ENCODE measurements at regions not wholly inside any gene's neighbourhood (a gene's known extent, or its start where the extent isn't known, plus 50 kb on each side); places are given as distances from the start of the nearest gene placed in this dataset.

- Mint-ChIP-seq H3K9me3 (peaks cover 13% of the 10 kb centered on the region), H3K4me3 (no peak overlapping the region), H3K4me1 (no peaks in the 10 kb centered on the region), H3K27me3 (no peaks in the 10 kb centered on the region), H3K36me3 (ENCODE audit: low read depth) (no peaks in the 10 kb centered on the region), H3K27ac (no peak overlapping the region)
- ChIA-PET CTCF (no interaction called here), POLR2A (no interaction called here)
- DNase-seq = no peak
Measured at GRCh38 chr15:97141360-97141759, 810.9 kb downstream of the NR2F2 start.

- H3K4me3 Mint-ChIP-seq = no peak overlapping the region
- no peaks in the 10 kb centered on the region for H3K27me3 Mint-ChIP-seq
- H3K27ac Mint-ChIP-seq = no peak overlapping the region
- ChIA-PET CTCF (no interaction called here), POLR2A (no interaction called here)
- H3K36me3 Mint-ChIP-seq (ENCODE audit: low read depth) = no peaks in the 10 kb centered on the region
- no peaks in the 10 kb centered on the region for H3K4me1 Mint-ChIP-seq
- H3K9me3 Mint-ChIP-seq = peaks cover 13% of the 10 kb centered on the region
- no peak for DNase-seq
Measured at GRCh38 chr15:97141871-97142270, 811.4 kb downstream of the NR2F2 start.

GRCh38 chr15:97143592-97144376 is 813.3 kb downstream of the NR2F2 start:
- peaks cover 16% of the 10 kb centered on the region for H3K9me3 Mint-ChIP-seq
- ChIA-PET CTCF (no interaction called here), POLR2A (no interaction called here)
- H3K27me3 Mint-ChIP-seq = no peaks in the 10 kb centered on the region
- no peak overlapping the region for H3K27ac Mint-ChIP-seq
- DNase-seq = no peak
- H3K36me3 Mint-ChIP-seq (ENCODE audit: low read depth) = no peaks in the 10 kb centered on the region
- no peak overlapping the region for H3K4me3 Mint-ChIP-seq
- no peaks in the 10 kb centered on the region for H3K4me1 Mint-ChIP-seq

- H3K27ac Mint-ChIP-seq = no peak overlapping the region
- CTCF ChIA-PET = no interaction called here
- no peak overlapping the region for H3K4me3 Mint-ChIP-seq
- H3K9me3 Mint-ChIP-seq = peaks cover 13% of the 10 kb centered on the region
- H3K27me3 Mint-ChIP-seq = no peaks in the 10 kb centered on the region
- no peaks in the 10 kb centered on the region for H3K36me3 Mint-ChIP-seq (ENCODE audit: low read depth)
- no peak for DNase-seq
- POLR2A ChIA-PET = no interaction called here
- no peaks in the 10 kb centered on the region for H3K4me1 Mint-ChIP-seq
Measured at GRCh38 chr15:97144377-97144711, 813.8 kb downstream of the NR2F2 start.

- Mint-ChIP-seq H3K9me3 (peaks cover 18% of the 10 kb centered on the region), H3K4me3 (no peak overlapping the region), H3K36me3 (ENCODE audit: low read depth) (no peaks in the 10 kb centered on the region), H3K4me1 (no peaks in the 10 kb centered on the region), H3K27ac (no peak overlapping the region), H3K27me3 (no peaks in the 10 kb centered on the region)
- CTCF ChIA-PET = no interaction called here
- no peak for DNase-seq
- POLR2A ChIA-PET = no interaction called here
Measured at GRCh38 chr15:97146929-97147870, 813.3 kb upstream of the ARRDC4 start.

- Mint-ChIP-seq H3K4me1 (no peaks in the 10 kb centered on the region), H3K4me3 (no peak overlapping the region), H3K36me3 (ENCODE audit: low read depth) (no peaks in the 10 kb centered on the region), H3K9me3 (peaks cover 5% of the 10 kb centered on the region), H3K27me3 (no peaks in the 10 kb centered on the region), H3K27ac (no peak overlapping the region)
- no peak for DNase-seq
- ChIA-PET CTCF (no interaction called here), POLR2A (no interaction called here)
Measured at GRCh38 chr15:97153356-97153965, 807.0 kb upstream of the ARRDC4 start.

GRCh38 chr15:97156739-97157265 is 803.7 kb upstream of the ARRDC4 start:
- H3K4me1 Mint-ChIP-seq = no peaks in the 10 kb centered on the region
- H3K36me3 Mint-ChIP-seq (ENCODE audit: low read depth) = no peaks in the 10 kb centered on the region
- CTCF ChIA-PET = no interaction called here
- H3K4me3 Mint-ChIP-seq = no peak overlapping the region
- peaks cover 5% of the 10 kb centered on the region for H3K9me3 Mint-ChIP-seq
- no peaks in the 10 kb centered on the region for H3K27me3 Mint-ChIP-seq
- no peak overlapping the region for H3K27ac Mint-ChIP-seq
- POLR2A ChIA-PET = no interaction called here
- no peak for DNase-seq

GRCh38 chr15:97162805-97163495 is 797.6 kb upstream of the ARRDC4 start:
- H3K27ac Mint-ChIP-seq = no peak overlapping the region
- no peaks in the 10 kb centered on the region for H3K27me3 Mint-ChIP-seq
- H3K9me3 Mint-ChIP-seq = peaks cover 7% of the 10 kb centered on the region
- H3K4me3 Mint-ChIP-seq = no peak overlapping the region
- no peaks in the 10 kb centered on the region for H3K36me3 Mint-ChIP-seq (ENCODE audit: low read depth)
- no peak for DNase-seq
- POLR2A ChIA-PET = no interaction called here
- H3K4me1 Mint-ChIP-seq = no peaks in the 10 kb centered on the region
- CTCF ChIA-PET = no interaction called here

- Mint-ChIP-seq H3K9me3 (peaks cover 7% of the 10 kb centered on the region), H3K27me3 (no peaks in the 10 kb centered on the region), H3K27ac (no peak overlapping the region), H3K4me1 (no peaks in the 10 kb centered on the region), H3K4me3 (no peak overlapping the region), H3K36me3 (ENCODE audit: low read depth) (no peaks in the 10 kb centered on the region)
- POLR2A ChIA-PET = no interaction called here
- DNase-seq = no peak
- CTCF ChIA-PET = no interaction called here
Measured at GRCh38 chr15:97165205-97165604, 795.3 kb upstream of the ARRDC4 start.

- H3K4me1 Mint-ChIP-seq = no peaks in the 10 kb centered on the region
- ChIA-PET POLR2A (no interaction called here), CTCF (no interaction called here)
- no peak for DNase-seq
- peaks cover 2% of the 10 kb centered on the region for H3K9me3 Mint-ChIP-seq
- no peaks in the 10 kb centered on the region for H3K36me3 Mint-ChIP-seq (ENCODE audit: low read depth)
- no peaks in the 10 kb centered on the region for H3K27me3 Mint-ChIP-seq
- H3K4me3 Mint-ChIP-seq = no peak overlapping the region
- H3K27ac Mint-ChIP-seq = no peak overlapping the region
Measured at GRCh38 chr15:97168704-97169475, 791.6 kb upstream of the ARRDC4 start.

- no peak for DNase-seq
- Mint-ChIP-seq H3K36me3 (ENCODE audit: low read depth) (no peaks in the 10 kb centered on the region), H3K4me1 (no peaks in the 10 kb centered on the region), H3K27me3 (no peaks in the 10 kb centered on the region), H3K27ac (no peak overlapping the region), H3K9me3 (no peaks in the 10 kb centered on the region), H3K4me3 (no peak overlapping the region)
- CTCF ChIA-PET = no interaction called here
- POLR2A ChIA-PET = no interaction called here
Measured at GRCh38 chr15:97171556-97171955, 788.9 kb upstream of the ARRDC4 start.

- ChIA-PET CTCF (no interaction called here), POLR2A (no interaction called here)
- no peaks in the 10 kb centered on the region for H3K27me3 Mint-ChIP-seq
- peaks cover 6% of the 10 kb centered on the region for H3K9me3 Mint-ChIP-seq
- DNase-seq = no peak
- H3K36me3 Mint-ChIP-seq (ENCODE audit: low read depth) = no peaks in the 10 kb centered on the region
- no peak overlapping the region for H3K27ac Mint-ChIP-seq
- H3K4me1 Mint-ChIP-seq = no peaks in the 10 kb centered on the region
- H3K4me3 Mint-ChIP-seq = no peak overlapping the region
Measured at GRCh38 chr15:97174886-97175540, 785.5 kb upstream of the ARRDC4 start.
